Loucy (cell line): ENCODE measurements at regions not wholly inside any gene's neighbourhood (a gene's known extent, or its start where the extent isn't known, plus 50 kb on each side); places are given as distances from the start of the nearest gene placed in this dataset.

Experiments used
- H2AFZ ChIP-seq: fragments of 200-600 bp; sonication (generic); 2 replicates; pipeline ENCODE4 v1.6.0; 2016; ENCODE audit warnings: antibody characterized with exemption, mild to moderate bottlenecking, low read length, moderate library complexity
- H3F3A ChIP-seq: fragments of 200-600 bp; 2 replicates; pipeline ENCODE4 v1.6.0; 2016; ENCODE audit warnings: antibody characterized with exemption, low read depth, mild to moderate bottlenecking
- H3K27me3 ChIP-seq: fragments of 200-600 bp; sonication (generic); 2 replicates; pipeline ENCODE4 v1.6.1; 2014; ENCODE audit warnings: low read length, mild to moderate bottlenecking; ENCODE audit not compliant: insufficient read depth, poor library complexity, severe bottlenecking
- H3K36me3 ChIP-seq: fragments of 200-600 bp; sonication (generic); 2 replicates; pipeline ENCODE4 v1.6.1; 2016; ENCODE audit warnings: low read length; ENCODE audit not compliant: insufficient read depth
- H3K4me1 ChIP-seq: fragments of 200-600 bp; sonication (generic); 2 replicates; pipeline ENCODE4 v1.5.1; 2014; ENCODE audit warnings: low read length, mild to moderate bottlenecking; ENCODE audit not compliant: insufficient read depth, poor library complexity, severe bottlenecking
- H3K4me2 ChIP-seq: fragments of 200-600 bp; sonication (generic); 2 replicates; pipeline ENCODE4 v1.6.0; 2014; ENCODE audit warnings: antibody characterized with exemption, low read length, low read depth, mild to moderate bottlenecking; ENCODE audit not compliant: poor library complexity, severe bottlenecking
- H3K4me3 ChIP-seq: fragments of 200-600 bp; sonication (generic); 2 replicates; pipeline ENCODE4 v1.5.1; 2014; ENCODE audit warnings: low read length, mild to moderate bottlenecking, mixed read lengths; ENCODE audit not compliant: poor library complexity, severe bottlenecking
- H3K79me2 ChIP-seq: fragments of 200-600 bp; sonication (generic); 2 replicates; pipeline ENCODE4 v1.6.1; 2014; ENCODE audit warnings: low read length; ENCODE audit not compliant: insufficient read depth
- H3K9ac ChIP-seq: fragments of 200-600 bp; sonication (generic); 2 replicates; pipeline ENCODE4 v1.6.0; 2014; ENCODE audit warnings: mild to moderate bottlenecking, low read depth, low read length, moderate library complexity; ENCODE audit not compliant: poor library complexity, severe bottlenecking
- H3K9me2 ChIP-seq: fragments of 200-600 bp; sonication (generic); replicated peaks from 2 replicates; pipeline ENCODE4 v1.6.1; 2016; ENCODE audit warnings: low read depth, low read length, mixed read lengths
- H3K9me3 ChIP-seq: fragments of 200-600 bp; sonication (generic); 2 replicates; pipeline ENCODE4 v1.6.1; 2014; ENCODE audit warnings: mild to moderate bottlenecking, antibody characterized with exemption, low read length, low read depth; ENCODE audit not compliant: insufficient read depth
- H4K20me1 ChIP-seq: fragments of 200-600 bp; sonication (generic); 2 replicates; pipeline ENCODE4 v1.6.0; 2014; ENCODE audit warnings: antibody characterized with exemption, low read length, mild to moderate bottlenecking; ENCODE audit not compliant: insufficient read depth, poor library complexity, severe bottlenecking
- CTCF ChIP-seq: fragments of 200-600 bp; sonication (generic); conservative IDR thresholded peaks from 2 replicates; pipeline ENCODE4 v1.5.1; 2014; ENCODE audit warnings: mild to moderate bottlenecking, antibody characterized with exemption, low read length
- EZH2phosphoT487 ChIP-seq: fragments of 200-600 bp; IDR thresholded peaks from 2 replicates; pipeline ENCODE4 v1.6.1; 2018; ENCODE audit warnings: antibody characterized with exemption, mild to moderate bottlenecking, moderate library complexity, borderline replicate concordance

- Histone ChIP-seq H3F3A (no peaks in the 10 kb centered on the region), H3K36me3 (no peaks in the 10 kb centered on the region), H3K4me2 (no peak overlapping the region), H3K4me3 (no peak overlapping the region), H3K9me3 (no peaks in the 10 kb centered on the region), H3K4me1 (no peaks in the 10 kb centered on the region), H3K79me2 (no peaks in the 10 kb centered on the region), H3K9ac (no peak overlapping the region), H4K20me1 (no peaks in the 10 kb centered on the region), H2AFZ (no peak overlapping the region), H3K27me3 (no peaks in the 10 kb centered on the region), H3K9me2 (no peaks in the 10 kb centered on the region; the same call in 1 of the 2 replicates)
- TF ChIP-seq EZH2phosphoT487 (no peak), CTCF (no peak)
Observed at GRCh38 chr3:34808287-34808686, 831.0 kb upstream of the ARPP21 start.

GRCh38 chr3:34828847-34829246 is 810.5 kb upstream of the ARPP21 start:
- no peaks in the 10 kb centered on the region for H3K9me2 ChIP-seq
- H2AFZ ChIP-seq = no peak overlapping the region
- H3K4me1 ChIP-seq = no peaks in the 10 kb centered on the region
- H3K79me2 ChIP-seq = no peaks in the 10 kb centered on the region
- H3K27me3 ChIP-seq = no peaks in the 10 kb centered on the region
- no peaks in the 10 kb centered on the region for H3K9me3 ChIP-seq
- H3F3A ChIP-seq = no peaks in the 10 kb centered on the region
- no peaks in the 10 kb centered on the region for H4K20me1 ChIP-seq
- H3K9ac ChIP-seq = no peak overlapping the region
- TF ChIP-seq CTCF (no peak), EZH2phosphoT487 (no peak)
- H3K4me2 ChIP-seq = no peak overlapping the region
- H3K4me3 ChIP-seq = no peak overlapping the region
- no peaks in the 10 kb centered on the region for H3K36me3 ChIP-seq

- no peaks in the 10 kb centered on the region for H3K36me3 ChIP-seq
- H2AFZ ChIP-seq = no peak overlapping the region
- no peak overlapping the region for H3K9ac ChIP-seq
- H3K4me1 ChIP-seq = no peaks in the 10 kb centered on the region
- no peaks in the 10 kb centered on the region for H3K79me2 ChIP-seq
- H3K27me3 ChIP-seq = no peaks in the 10 kb centered on the region
- TF ChIP-seq EZH2phosphoT487 = no peak
- no peak for TF ChIP-seq CTCF
- no peak overlapping the region for H3K4me2 ChIP-seq
- no peaks in the 10 kb centered on the region for H3K9me3 ChIP-seq
- H3K4me3 ChIP-seq = no peak overlapping the region
- no peaks in the 10 kb centered on the region for H3F3A ChIP-seq
- H3K9me2 ChIP-seq = no peaks in the 10 kb centered on the region
- no peaks in the 10 kb centered on the region for H4K20me1 ChIP-seq
Observed at GRCh38 chr3:34832865-34833508, 806.3 kb upstream of the ARPP21 start.
